Esophagus squamous epithelium (tissue), 5 donors: ENCODE measurements at regions not wholly inside any gene's neighbourhood (a gene's known extent, or its start where the extent isn't known, plus 50 kb on each side); places are given as distances from the start of the nearest gene placed in this dataset.
"Not testable (repeated sequence)": the region's sequence is repeated elsewhere in the genome, so short reads cannot be mapped to it uniquely, and the experiment has no call there.

Experiments used
- DNase-seq: peaks from one replicate; lab custom pipeline; 2025; lab: John Stamatoyannopoulos, UW
- H3K27ac ChIP-seq, 4 donors: fragments of 200-600 bp; sonication (generic); one replicate each; pipeline ENCODE4 v1.5.1; 2016 to 2019; ENCODE audit warnings: mild to moderate bottlenecking in 1 of 4
- H3K27me3 ChIP-seq, 4 donors: fragments of 200-600 bp; sonication (generic); 1 replicate in 3 of 4; 2 replicates in 1 of 4; pipeline versions ENCODE4 v1.5.1 to v1.6.0; 2017 to 2021; ENCODE audit warnings: antibody characterized with exemption in 1 of 4
- H3K36me3 ChIP-seq, 3 donors: fragments of 200-600 bp; sonication (generic); one replicate each; pipeline ENCODE4 v1.5.1; 2016 to 2019
- H3K4me1 ChIP-seq, 3 donors: fragments of 200-600 bp; sonication (generic); one replicate each; pipeline ENCODE4 v1.5.1; 2017 to 2019
- H3K4me3 ChIP-seq, 4 donors: fragments of 200-600 bp; sonication (generic); 1 replicate in 3 of 4; 2 replicates in 1 of 4; pipeline ENCODE4 v1.5.1; 2016 to 2019; ENCODE audit warnings: mild to moderate bottlenecking in 2 of 4, moderate library complexity in 1 of 4
- H3K9me3 ChIP-seq, 3 donors: fragments of 200-600 bp; sonication (generic); one replicate each; pipeline ENCODE4 v1.5.1; 2016 to 2019
- POLR2A ChIP-seq, 4 donors: fragments of 450-650 bp; IDR thresholded peaks; one replicate each; pipeline ENCODE4 v1.6.1; 2017; ENCODE audit warnings: antibody characterized with exemption in 4 of 4, mild to moderate bottlenecking in 4 of 4, moderate library complexity in 3 of 4
- WGBS, 2 donors: methylation state at CpG; one replicate each; pipeline ENCODE4 v1.1.5; 2018; 5-methylcytosine and 5-hydroxymethylcytosine counted together
- intact Hi-C: fragments of 100-400 bp; cut with DNase I; formaldehyde crosslinking; loops from one replicate; pipeline ENCODE4 v1.15.0; 2022
- TF ChIP-seq, protein P1 (sequence below), 6 experiments: fragments of 450-650 bp in 4 of 6; fragments of 200-600 bp in 2 of 6; sonication (generic) in 2 of 6; IDR thresholded peaks; one replicate each; pipeline ENCODE4 v1.5.1; 2016 to 2019; ENCODE audit warnings: antibody characterized with exemption in 6 of 6, mild to moderate bottlenecking in 4 of 6, moderate library complexity in 4 of 6
- donor health status: DM: yes; HTN: yes; CAD: no.

DNA sequence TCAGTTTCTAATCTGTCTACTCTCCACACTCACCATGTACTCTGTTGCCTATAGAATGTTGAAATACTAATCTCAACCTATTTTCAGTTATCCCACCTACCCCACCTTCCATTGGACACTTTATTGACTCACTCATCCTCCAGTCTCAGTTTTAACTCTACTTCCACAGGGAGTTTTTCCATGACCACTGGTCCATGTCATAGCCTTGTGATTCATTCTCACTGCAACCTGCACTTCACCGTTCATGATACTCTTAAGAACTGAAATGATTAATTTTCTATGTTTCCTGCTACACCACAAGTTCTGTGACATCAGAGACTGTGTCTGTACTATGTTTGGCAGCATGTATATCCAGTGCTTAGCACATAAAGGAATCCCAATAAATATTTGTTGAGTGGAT is 122.8 kb upstream of the HSF2 start:
- Histone ChIP-seq H3K4me3 (no peak overlapping the region), H3K27me3 (no peaks in the 10 kb centered on the region), H3K9me3 (peaks cover 0 to 7% (median 0%) of the 10 kb centered on the region in 3 donors), H3K36me3 (no peaks in the 10 kb centered on the region), H3K4me1 (no peaks in the 10 kb centered on the region), H3K27ac (no peak overlapping the region)
- WGBS, 2 donors = 21 to 27% methylated on average over 1 of the region's 1 CpG
- intact Hi-C loops = no loop called here
- no peak for TF ChIP-seq POLR2A (IDR thresholded peaks at IDR 0.05)
- TF ChIP-seq, protein P1, sequence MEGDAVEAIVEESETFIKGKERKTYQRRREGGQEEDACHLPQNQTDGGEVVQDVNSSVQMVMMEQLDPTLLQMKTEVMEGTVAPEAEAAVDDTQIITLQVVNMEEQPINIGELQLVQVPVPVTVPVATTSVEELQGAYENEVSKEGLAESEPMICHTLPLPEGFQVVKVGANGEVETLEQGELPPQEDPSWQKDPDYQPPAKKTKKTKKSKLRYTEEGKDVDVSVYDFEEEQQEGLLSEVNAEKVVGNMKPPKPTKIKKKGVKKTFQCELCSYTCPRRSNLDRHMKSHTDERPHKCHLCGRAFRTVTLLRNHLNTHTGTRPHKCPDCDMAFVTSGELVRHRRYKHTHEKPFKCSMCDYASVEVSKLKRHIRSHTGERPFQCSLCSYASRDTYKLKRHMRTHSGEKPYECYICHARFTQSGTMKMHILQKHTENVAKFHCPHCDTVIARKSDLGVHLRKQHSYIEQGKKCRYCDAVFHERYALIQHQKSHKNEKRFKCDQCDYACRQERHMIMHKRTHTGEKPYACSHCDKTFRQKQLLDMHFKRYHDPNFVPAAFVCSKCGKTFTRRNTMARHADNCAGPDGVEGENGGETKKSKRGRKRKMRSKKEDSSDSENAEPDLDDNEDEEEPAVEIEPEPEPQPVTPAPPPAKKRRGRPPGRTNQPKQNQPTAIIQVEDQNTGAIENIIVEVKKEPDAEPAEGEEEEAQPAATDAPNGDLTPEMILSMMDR (IDR thresholded peaks at IDR 0.05) = no peak
- DNase-seq = no peak

DNA sequence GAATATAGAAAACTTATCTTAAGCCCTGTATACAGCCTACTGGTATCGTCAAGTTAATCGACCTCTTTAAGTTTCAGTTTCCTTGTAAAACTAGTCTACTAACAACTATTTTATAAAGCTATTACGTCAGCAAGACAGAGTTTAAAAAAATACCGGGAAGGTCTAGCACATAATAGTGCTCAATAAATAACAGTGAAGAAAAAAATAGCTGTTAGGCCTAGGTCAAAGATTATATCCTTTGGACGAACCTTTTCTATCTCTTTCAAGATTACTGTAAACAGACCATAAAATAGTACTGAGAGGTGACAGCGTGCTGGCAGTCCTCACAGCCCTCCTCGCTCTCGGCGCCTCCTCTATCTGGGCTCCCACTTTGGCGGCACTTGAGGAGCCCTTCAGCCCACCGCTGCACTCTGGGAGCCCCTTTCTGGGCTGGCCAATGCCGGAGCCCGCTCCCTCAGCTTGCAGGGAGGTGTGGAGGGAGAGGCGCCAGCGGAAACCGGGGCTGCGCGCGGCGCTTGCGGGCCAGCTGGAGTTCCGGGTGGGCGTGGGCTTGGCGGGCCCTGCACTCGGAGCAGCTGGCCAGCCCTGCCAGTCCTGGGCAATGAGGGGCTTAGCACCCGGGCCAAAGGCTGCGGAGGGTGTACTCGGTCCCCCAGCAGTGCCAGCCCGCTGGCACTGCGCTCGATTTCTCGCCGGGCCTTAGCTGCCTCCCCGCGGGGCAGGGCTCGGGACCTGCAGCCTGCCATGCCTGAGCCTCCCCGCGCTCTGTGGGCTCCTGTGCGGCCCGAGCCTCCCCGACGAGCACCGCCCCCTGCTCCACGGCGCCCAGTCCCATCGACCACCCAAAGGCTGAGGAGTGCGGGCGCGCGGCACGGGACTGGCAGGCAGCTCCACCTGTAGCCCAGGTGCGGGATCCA is 119.1 kb upstream of the HSF2 start:
- DNase-seq, intact Hi-C loops, H3K27me3 ChIP-seq, H3K36me3 ChIP-seq, H3K4me3 ChIP-seq, H3K4me1 ChIP-seq, H3K27ac ChIP-seq, H3K9me3 ChIP-seq: not testable (repeated sequence)
- 89 to 93% methylated on average over 11 to 12 of the region's 52 CpGs for WGBS, 2 donors

DNA sequence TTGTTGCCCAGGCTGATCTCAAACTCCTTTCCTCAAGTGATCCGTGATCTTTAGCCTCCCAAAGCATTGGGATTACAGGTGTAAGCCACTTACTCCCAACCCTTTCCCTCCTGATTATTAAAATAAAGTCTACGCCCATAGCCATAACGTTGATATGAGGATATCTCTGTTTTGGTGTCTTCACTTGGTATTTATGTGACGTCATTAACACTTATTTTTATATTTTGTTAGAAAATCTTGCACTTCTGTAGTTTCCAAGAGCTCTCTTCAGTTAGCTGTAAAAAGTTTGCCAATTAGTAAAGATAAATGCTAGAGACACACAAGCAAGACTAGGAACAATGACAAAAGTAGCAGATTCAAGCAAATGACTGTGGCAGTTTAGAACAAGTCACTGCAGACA is 115.6 kb upstream of the HSF2 start:
- Histone ChIP-seq H3K9me3 (peaks cover 0 to 7% (median 0%) of the 10 kb centered on the region in 3 donors), H3K4me1 (no peaks in the 10 kb centered on the region), H3K27ac (no peak overlapping the region), H3K27me3 (no peaks in the 10 kb centered on the region), H3K36me3 (no peaks in the 10 kb centered on the region), H3K4me3 (no peak overlapping the region)
- no peak for DNase-seq
- TF ChIP-seq, protein P1 (IDR thresholded peaks at IDR 0.05) = no peak
- no peak for TF ChIP-seq POLR2A (IDR thresholded peaks at IDR 0.05)
- intact Hi-C loops = no loop called here
- WGBS, 2 donors = 73 to 83% methylated on average over 4 of the region's 4 CpGs

DNA sequence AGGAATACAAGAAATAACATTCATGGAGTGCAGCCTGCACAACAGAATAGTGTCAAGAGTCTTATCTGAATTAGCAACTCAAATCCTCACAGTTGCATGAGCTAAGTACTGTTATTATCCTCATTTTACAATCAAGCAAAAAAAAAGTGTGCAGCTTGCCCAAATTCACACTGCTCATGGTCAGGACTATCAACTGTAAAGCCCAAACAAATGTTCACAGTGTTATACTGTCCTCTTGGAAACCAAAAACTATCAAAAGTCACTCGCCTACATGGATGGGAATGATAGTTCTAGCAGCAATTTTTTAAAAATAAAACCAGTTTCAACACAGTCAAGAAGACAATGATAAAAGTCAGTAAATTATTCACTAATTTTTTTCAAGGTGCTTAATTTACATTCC is 114.6 kb upstream of the HSF2 start:
- WGBS, 2 donors = 77 to 81% methylated on average over 1 of the region's 1 CpG
- Histone ChIP-seq H3K36me3 (no peaks in the 10 kb centered on the region), H3K4me3 (no peak overlapping the region), H3K9me3 (peaks cover 0 to 7% (median 0%) of the 10 kb centered on the region in 3 donors), H3K4me1 (no peaks in the 10 kb centered on the region), H3K27me3 (no peaks in the 10 kb centered on the region), H3K27ac (no peak overlapping the region)
- TF ChIP-seq, protein P1 (IDR thresholded peaks at IDR 0.05) = no peak
- no peak for TF ChIP-seq POLR2A (IDR thresholded peaks at IDR 0.05)
- intact Hi-C loops = no loop called here
- DNase-seq = no peak

DNA sequence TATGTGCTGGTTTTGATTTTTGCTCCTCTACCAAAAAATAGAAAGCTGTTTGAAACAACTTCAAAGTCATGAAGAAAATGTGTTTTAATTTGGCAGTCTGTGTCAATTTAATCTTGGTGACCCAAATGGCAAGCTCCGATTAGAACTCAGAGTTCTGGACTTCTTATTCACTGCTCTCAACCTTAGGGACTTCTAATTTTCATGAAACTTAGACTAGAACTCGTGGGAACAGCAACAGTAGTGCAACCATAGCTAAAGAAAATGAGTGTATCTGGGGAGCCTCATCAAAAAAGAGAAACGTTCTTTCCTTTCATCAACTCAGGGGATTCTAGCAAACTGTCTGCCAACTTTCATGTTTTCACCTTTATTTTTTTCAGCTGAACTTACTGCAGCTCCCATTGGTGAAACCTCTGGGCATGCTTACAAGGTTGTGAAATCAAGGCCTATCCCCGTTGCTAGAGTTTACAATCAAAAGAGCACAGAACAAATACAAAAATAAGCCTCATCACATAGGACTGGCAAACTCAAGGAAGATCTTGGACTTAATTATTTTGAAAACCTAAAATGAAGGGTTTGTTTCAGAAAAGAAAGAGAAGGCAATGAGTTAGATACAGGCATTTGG is 114.0 kb upstream of the HSF2 start:
- WGBS, 2 donors = 45 to 49% methylated on average over 4 of the region's 4 CpGs
- DNase-seq = no peak
- Histone ChIP-seq H3K9me3 (peaks cover 0 to 5% (median 0%) of the 10 kb centered on the region in 3 donors), H3K36me3 (no peaks in the 10 kb centered on the region), H3K27ac (no peak overlapping the region), H3K4me3 (no peak overlapping the region), H3K27me3 (no peaks in the 10 kb centered on the region), H3K4me1 (no peaks in the 10 kb centered on the region)
- TF ChIP-seq POLR2A (IDR thresholded peaks at IDR 0.05) = no peak
- TF ChIP-seq, protein P1 (IDR thresholded peaks at IDR 0.05) = no peak
- intact Hi-C loops = no loop called here
